PFSK-1 (cell line): ENCODE measurements at regions not wholly inside any gene's neighbourhood (a gene's known extent, or its start where the extent isn't known, plus 50 kb on each side); places are given as distances from the start of the nearest gene placed in this dataset.

Experiments
- FOXP2 ChIP-seq: optimal IDR thresholded peaks from 2 replicates; pipeline ENCODE3; 2011; ENCODE audit warnings: borderline replicate concordance, control low read depth, inconsistent platforms; ENCODE audit not compliant: insufficient read depth; ENCODE audit errors: extremely low read length, extremely low read depth
- POLR2AphosphoS5 ChIP-seq: IDR thresholded peaks from 2 replicates; pipeline ENCODE4 v1.6.1; 2012; ENCODE audit warnings: low read depth, mild to moderate bottlenecking, control low read depth, low read length, moderate library complexity
- SIN3A ChIP-seq: IDR thresholded peaks from 2 replicates; pipeline ENCODE4 v1.6.1; 2012; ENCODE audit warnings: mild to moderate bottlenecking, low read length, moderate library complexity, borderline replicate concordance; ENCODE audit not compliant: insufficient read depth
- TAF1 ChIP-seq: IDR thresholded peaks from 2 replicates; pipeline ENCODE4 v1.6.1; 2012; ENCODE audit warnings: low read length, control low read depth, borderline replicate concordance; ENCODE audit not compliant: insufficient read depth
- TF ChIP-seq, protein P1 (sequence below), 2 experiments: IDR thresholded peaks; 2 replicates each; pipeline versions ENCODE4 v1.6.1 to v1.8.0; 2011 to 2012; ENCODE audit warnings: low read depth in 2 of 2, low read length in 2 of 2, control low read depth in 1 of 2, inconsistent platforms in 1 of 2, mild to moderate bottlenecking in 1 of 2, moderate library complexity in 1 of 2; ENCODE audit not compliant: insufficient read depth in 1 of 2

DNA sequence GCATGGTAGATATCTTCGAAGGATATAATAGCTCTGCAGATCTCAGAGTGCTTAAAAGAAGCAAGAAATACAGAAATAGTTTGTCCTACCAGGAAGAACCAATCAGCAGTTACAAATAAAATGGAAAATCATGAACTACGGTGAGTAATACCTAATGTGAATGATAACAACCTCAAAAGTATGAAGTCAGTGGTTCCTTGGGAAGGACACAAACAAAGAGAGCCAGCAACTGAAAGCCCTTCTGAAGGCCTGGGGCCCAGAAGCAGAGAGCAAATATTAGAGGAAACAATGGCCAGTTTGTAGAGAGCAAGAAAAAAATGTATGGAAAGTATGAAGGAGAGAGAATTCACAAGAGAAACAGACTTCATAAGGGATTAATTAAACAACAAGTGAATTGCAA lies 226.8 kb upstream of the CHST9 start:
- TF ChIP-seq SIN3A (no peak), TAF1 (no peak), POLR2AphosphoS5 (no peak), FOXP2 (no peak)
- TF ChIP-seq, protein P1, sequence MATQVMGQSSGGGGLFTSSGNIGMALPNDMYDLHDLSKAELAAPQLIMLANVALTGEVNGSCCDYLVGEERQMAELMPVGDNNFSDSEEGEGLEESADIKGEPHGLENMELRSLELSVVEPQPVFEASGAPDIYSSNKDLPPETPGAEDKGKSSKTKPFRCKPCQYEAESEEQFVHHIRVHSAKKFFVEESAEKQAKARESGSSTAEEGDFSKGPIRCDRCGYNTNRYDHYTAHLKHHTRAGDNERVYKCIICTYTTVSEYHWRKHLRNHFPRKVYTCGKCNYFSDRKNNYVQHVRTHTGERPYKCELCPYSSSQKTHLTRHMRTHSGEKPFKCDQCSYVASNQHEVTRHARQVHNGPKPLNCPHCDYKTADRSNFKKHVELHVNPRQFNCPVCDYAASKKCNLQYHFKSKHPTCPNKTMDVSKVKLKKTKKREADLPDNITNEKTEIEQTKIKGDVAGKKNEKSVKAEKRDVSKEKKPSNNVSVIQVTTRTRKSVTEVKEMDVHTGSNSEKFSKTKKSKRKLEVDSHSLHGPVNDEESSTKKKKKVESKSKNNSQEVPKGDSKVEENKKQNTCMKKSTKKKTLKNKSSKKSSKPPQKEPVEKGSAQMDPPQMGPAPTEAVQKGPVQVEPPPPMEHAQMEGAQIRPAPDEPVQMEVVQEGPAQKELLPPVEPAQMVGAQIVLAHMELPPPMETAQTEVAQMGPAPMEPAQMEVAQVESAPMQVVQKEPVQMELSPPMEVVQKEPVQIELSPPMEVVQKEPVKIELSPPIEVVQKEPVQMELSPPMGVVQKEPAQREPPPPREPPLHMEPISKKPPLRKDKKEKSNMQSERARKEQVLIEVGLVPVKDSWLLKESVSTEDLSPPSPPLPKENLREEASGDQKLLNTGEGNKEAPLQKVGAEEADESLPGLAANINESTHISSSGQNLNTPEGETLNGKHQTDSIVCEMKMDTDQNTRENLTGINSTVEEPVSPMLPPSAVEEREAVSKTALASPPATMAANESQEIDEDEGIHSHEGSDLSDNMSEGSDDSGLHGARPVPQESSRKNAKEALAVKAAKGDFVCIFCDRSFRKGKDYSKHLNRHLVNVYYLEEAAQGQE (IDR thresholded peaks at IDR 0.05; ENCODE audit: insufficient read depth in 1 of 2, low read depth in 2 of 2, low read length in 2 of 2): no peak

DNA sequence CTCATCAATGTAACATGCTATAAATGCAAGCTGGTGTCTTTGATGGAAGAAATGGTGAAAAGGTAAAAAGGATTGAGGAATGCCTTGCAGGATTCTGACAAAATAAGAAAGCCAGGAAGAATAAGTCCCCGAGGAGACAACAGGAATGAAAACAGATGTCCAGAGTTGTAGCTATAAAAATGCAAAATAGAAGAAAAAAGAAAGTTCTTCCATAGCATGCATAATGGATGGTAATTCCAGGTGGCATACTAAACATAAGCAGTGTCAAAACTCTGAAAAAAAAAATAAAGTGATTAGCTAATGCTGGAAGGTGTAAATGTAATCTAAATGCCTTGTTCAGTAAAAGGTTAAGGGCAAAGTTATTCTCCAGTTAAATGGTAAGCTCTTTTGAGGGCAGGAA lies 225.9 kb upstream of the CHST9 start:
- TF ChIP-seq POLR2AphosphoS5 (no peak), SIN3A (no peak), FOXP2 (no peak), TAF1 (no peak)
- TF ChIP-seq, protein P1 (IDR thresholded peaks at IDR 0.05; ENCODE audit: insufficient read depth in 1 of 2, low read depth in 2 of 2, low read length in 2 of 2): no peak

DNA sequence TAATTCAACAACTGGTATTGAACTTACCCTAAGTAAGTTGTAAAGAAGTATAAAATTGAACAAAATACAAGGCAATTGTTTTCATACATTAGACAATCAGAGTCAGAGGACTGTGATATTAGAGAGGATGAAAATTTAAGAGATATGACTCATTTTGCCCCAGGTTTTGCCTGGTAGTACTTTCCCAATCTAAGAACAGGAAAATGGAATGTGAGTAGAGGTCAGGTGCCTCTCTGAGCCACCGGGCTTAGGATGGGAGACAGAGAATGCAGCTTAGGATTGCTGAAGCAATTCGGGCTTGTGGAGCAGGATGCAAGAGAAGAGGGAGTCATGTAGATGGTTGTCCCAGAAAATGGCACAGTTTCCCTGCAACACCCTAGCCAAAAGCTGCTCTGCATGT lies 219.7 kb upstream of the CHST9 start:
- TF ChIP-seq, protein P1 (IDR thresholded peaks at IDR 0.05; ENCODE audit: insufficient read depth in 1 of 2, low read depth in 2 of 2, low read length in 2 of 2): no peak
- TF ChIP-seq FOXP2 (no peak), TAF1 (no peak), POLR2AphosphoS5 (no peak)

DNA sequence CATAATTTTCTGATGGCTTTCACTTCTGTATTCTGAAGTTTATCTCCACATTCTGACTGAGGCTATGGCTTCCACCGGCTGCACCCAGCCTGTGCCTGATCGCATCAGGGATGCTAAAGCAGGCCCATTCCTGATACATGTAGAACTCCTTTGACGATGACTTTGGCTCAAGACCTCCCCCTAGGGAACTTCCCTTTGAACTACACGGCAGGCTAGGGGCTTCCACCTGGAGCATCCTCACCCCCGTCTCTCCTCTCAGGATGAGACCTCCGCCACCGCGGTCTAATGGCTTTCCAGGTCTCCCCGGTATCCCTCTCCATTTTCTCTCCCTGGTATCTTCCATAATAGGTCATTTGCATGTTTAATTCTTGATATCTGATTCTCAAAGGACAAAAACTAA lies 214.9 kb upstream of the CHST9 start:
- TF ChIP-seq POLR2AphosphoS5 (no peak), TAF1 (no peak), SIN3A (no peak), FOXP2 (no peak)
- TF ChIP-seq, protein P1 (IDR thresholded peaks at IDR 0.05; ENCODE audit: insufficient read depth in 1 of 2, low read depth in 2 of 2, low read length in 2 of 2): no peak

DNA sequence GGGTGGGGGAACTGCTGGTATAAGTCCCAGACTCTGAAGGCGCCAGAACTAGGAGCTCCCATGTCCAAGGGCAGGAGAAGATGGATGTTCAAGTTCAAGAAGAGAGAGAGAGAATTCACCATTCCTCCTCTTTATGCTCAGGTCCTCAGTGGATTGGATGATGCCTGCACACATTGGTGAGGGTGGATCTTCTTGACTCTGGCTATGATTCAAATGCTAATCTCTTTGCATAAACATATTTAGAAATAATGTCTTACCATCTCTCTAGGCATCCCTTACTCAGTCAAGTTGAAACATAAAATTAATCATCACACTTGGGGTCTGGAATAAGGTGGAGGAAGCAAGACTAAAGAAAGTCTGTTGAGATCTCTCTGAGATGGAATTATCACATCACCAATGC lies 210.6 kb upstream of the CHST9 start:
- TF ChIP-seq, protein P1 (IDR thresholded peaks at IDR 0.05; ENCODE audit: insufficient read depth in 1 of 2, low read depth in 2 of 2, low read length in 2 of 2): no peak
- no peak for TF ChIP-seq TAF1
- TF ChIP-seq FOXP2: no peak
- TF ChIP-seq SIN3A: no peak
- TF ChIP-seq POLR2AphosphoS5: no peak
